HepG2 (cell line): ENCODE measurements at regions not wholly inside any gene's neighbourhood (a gene's known extent, or its start where the extent isn't known, plus 50 kb on each side); places are given as distances from the start of the nearest gene placed in this dataset.

Source experiments
- ATAC-seq: fragments of 200-7000 bp; cut with Tn5 transposase; 3 replicates; pipeline ENCODE4 v1.9.1; 2020; ENCODE audit warnings: mild to moderate bottlenecking, moderate library complexity
- BruUV-seq: library from RNA; stranded (reverse); fragments of 400-500 nt; replicated peaks from 2 replicates; lab custom pipeline; 2021; lab: Mats Ljungman, UMichigan
- CTCF ChIA-PET: fragments of 300-600 bp; formaldehyde crosslinking; extraction: SDS; loops from one replicate; lab custom pipeline; 2021; ENCODE audit warnings: low total read pairs, inconsistent platforms, low intra/inter-chr PET ratio; lab: Yijun Ruan, JAX
- POLR2A ChIA-PET: fragments of 350-600 bp; sonication (Branson Sonifier 250); formaldehyde crosslinking; loops from one replicate; lab custom pipeline; 2020; ENCODE audit warnings: antibody characterized with exemption, inconsistent platforms; lab: Yijun Ruan, JAX
- DNase-seq: peaks from one replicate; pipeline ENCODE4 v3.0.0-alpha.2; 2015; ENCODE audit warnings: low spot score
- FAIRE-seq: peaks from 3 replicates; lab custom pipeline; 2011; peaks lifted over from hg19 to GRCh38; lab: Jason Lieb, UNC
- H2AFZ ChIP-seq: one replicate; pipeline ENCODE4 v1.6.1; 2011; ENCODE audit warnings: low read length, inconsistent platforms
- H3K27ac ChIP-seq: fragments of 300-600 bp; 3 replicates; pipeline ENCODE4 v1.8.0; 2011; ENCODE audit warnings: mixed run types, mild to moderate bottlenecking, mixed read lengths, low read length, inconsistent platforms; ENCODE audit not compliant: insufficient read depth; ENCODE audit errors: extremely low read length
- H3K27me3 ChIP-seq, 2 experiments: fragments of 200-600 bp in 1 of 2; 2 replicates in 1 of 2; 3 replicates in 1 of 2; pipeline versions ENCODE4 v1.6.0 to v1.8.0; 2011; ENCODE audit warnings: low read length in 2 of 2, mild to moderate bottlenecking in 2 of 2, moderate library complexity in 2 of 2, inconsistent platforms in 1 of 2; ENCODE audit not compliant: insufficient read depth in 2 of 2, control insufficient read depth in 1 of 2
- H3K36me3 ChIP-seq, 2 experiments: fragments of 200-600 bp in 1 of 2; replicated peaks in 1 of 2; 2 replicates in 1 of 2; 3 replicates in 1 of 2; pipeline versions ENCODE4 v1.5.1 to v1.8.0; 2011; ENCODE audit warnings: low read length in 2 of 2, inconsistent platforms in 1 of 2; ENCODE audit not compliant: insufficient read depth in 2 of 2, control insufficient read depth in 1 of 2
- H3K4me1 ChIP-seq: 2 replicates; pipeline ENCODE4 v1.5.1; 2012; ENCODE audit warnings: low read length, inconsistent platforms; ENCODE audit not compliant: insufficient read depth
- H3K4me2 ChIP-seq: 2 replicates; pipeline ENCODE4 v1.6.0; 2011; ENCODE audit warnings: low read depth, low read length, inconsistent platforms
- H3K4me3 ChIP-seq, 3 experiments: fragments of 200-600 bp in 1 of 3; sonication (generic), shearing (Covaris generic) in 1 of 3; replicated peaks in 1 of 3; 2 replicates each; pipeline ENCODE4 v1.5.1; 2011 to 2016; ENCODE audit warnings: low read length in 3 of 3, inconsistent platforms in 2 of 3, low read depth in 2 of 3, mild to moderate bottlenecking in 2 of 3, control low read depth in 1 of 3, mixed read lengths in 1 of 3; ENCODE audit not compliant: insufficient read depth in 1 of 3
- H3K79me2 ChIP-seq: one replicate; pipeline ENCODE4 v1.6.1; 2011; ENCODE audit warnings: low read length, inconsistent platforms; ENCODE audit not compliant: insufficient read depth
- H3K9ac ChIP-seq: 2 replicates; pipeline ENCODE4 v1.6.0; 2011; ENCODE audit warnings: mild to moderate bottlenecking, low read depth, low read length, inconsistent platforms; ENCODE audit not compliant: insufficient read depth
- H3K9me3 ChIP-seq: 2 replicates; pipeline ENCODE4 v1.5.1; 2012; ENCODE audit warnings: mild to moderate bottlenecking, low read length
- H4K20me1 ChIP-seq: 2 replicates; pipeline ENCODE4 v1.6.0; 2011; ENCODE audit warnings: inconsistent platforms, mild to moderate bottlenecking, low read length, moderate library complexity; ENCODE audit not compliant: insufficient read depth
- ARID2 ChIP-seq: sonication (generic); formaldehyde crosslinking; IDR thresholded peaks from 2 replicates; pipeline ENCODE4 v1.8.1; 2022; ENCODE audit warnings: mild to moderate bottlenecking, missing genetic modification reagents, borderline replicate concordance
- ARID5B ChIP-seq: IDR thresholded peaks from 2 replicates; pipeline ENCODE4 v1.4.0; 2020; ENCODE audit warnings: mild to moderate bottlenecking, missing genetic modification reagents
- JUN ChIP-seq: sonication (generic); formaldehyde crosslinking; IDR thresholded peaks from 2 replicates; pipeline ENCODE4 v1.4.0; 2020; ENCODE audit warnings: mild to moderate bottlenecking, missing genetic modification reagents
- MIER3 ChIP-seq: IDR thresholded peaks from 2 replicates; pipeline ENCODE4 v1.6.1; 2016; ENCODE audit warnings: missing compliant biosample characterization, borderline replicate concordance
- NFAT5 ChIP-seq: sonication (generic); formaldehyde crosslinking; IDR thresholded peaks from 2 replicates; pipeline ENCODE4 v1.4.0; 2020; ENCODE audit warnings: missing genetic modification reagents
- SOX13 ChIP-seq, 3 experiments: fragments of 450-650 bp in 1 of 3; sonication (generic) in 1 of 3; formaldehyde crosslinking in 1 of 3; IDR thresholded peaks in 2 of 3; conservative IDR thresholded peaks in 1 of 3; 2 replicates each; pipeline versions ENCODE4 v1.5.0 to v1.6.1; 2016 to 2020; ENCODE audit warnings: antibody characterized with exemption in 1 of 3, mild to moderate bottlenecking in 1 of 3, missing compliant biosample characterization in 1 of 3, missing genetic modification reagents in 1 of 3, moderate library complexity in 1 of 3
- ZFP36L1 ChIP-seq: sonication (generic); formaldehyde crosslinking; IDR thresholded peaks from 2 replicates; pipeline ENCODE4 v1.8.0; 2022; ENCODE audit warnings: mild to moderate bottlenecking, missing genetic modification reagents, moderate library complexity
- ZNF10 ChIP-seq: sonication (generic); formaldehyde crosslinking; IDR thresholded peaks from 2 replicates; pipeline ENCODE4 v1.4.0; 2020; ENCODE audit warnings: mild to moderate bottlenecking, low read depth, missing genetic modification reagents, borderline replicate concordance
- ZNF276 ChIP-seq: sonication (generic); formaldehyde crosslinking; IDR thresholded peaks from 2 replicates; pipeline ENCODE4 v1.4.0; 2020; ENCODE audit warnings: mild to moderate bottlenecking, low read depth, missing genetic modification reagents
- WGBS: methylation state at CpG from one replicate; pipeline ENCODE4 v1.1.6; 2017; ENCODE audit warnings: low lambda C conversion rate; 5-methylcytosine and 5-hydroxymethylcytosine counted together
- in situ Hi-C: cut with HindIII; loops from 2 replicates; pipeline ENCODE4 v1.10.0; 2017; ENCODE audit warnings: low pct_unique_long_range_greater_than_20kb; ENCODE audit not compliant: extremely low pct_ligation_motif_present
- intact Hi-C: fragments of 100-400 bp; cut with micrococcal nuclease; formaldehyde crosslinking; loops from one replicate; pipeline ENCODE4 v1.10.0; 2022; ENCODE audit not compliant: unreplicated experiment

DNA sequence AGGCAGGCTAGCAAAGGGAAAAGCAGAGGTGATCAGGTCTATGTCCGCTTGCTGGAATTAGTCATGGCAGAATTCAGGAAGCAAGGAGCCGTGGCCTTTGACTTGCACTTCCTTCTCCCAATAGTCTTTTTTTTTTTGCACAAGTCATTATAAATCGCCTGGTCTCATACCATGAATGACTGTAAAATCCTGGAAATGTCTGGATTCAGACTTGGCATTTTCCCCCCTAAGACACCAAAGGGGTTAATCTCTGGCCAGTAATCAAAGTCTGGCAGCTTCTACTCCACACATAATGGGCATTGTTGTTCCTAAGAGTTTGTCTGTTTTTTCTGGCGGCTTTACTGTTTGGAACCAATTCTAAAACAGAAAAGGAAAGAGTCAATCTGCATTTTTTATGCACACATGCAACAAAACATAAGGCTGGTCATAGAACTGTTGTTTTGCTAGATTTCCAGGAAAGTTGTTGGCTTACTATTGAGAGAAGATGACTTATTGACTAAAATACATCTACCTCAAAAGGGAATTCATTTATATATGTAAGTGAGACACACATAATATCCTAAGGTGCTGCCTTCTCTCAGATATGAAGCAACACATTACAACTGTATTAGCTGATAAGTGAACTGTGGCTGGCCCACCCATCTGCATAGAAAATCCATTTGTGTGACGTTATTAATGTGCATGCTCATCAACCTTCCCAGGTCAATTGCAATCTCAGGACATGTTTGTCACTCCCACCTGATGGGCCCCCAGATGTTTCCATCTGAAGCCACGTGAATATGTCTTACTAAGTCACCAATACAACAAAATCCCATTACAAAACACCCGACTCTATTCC lies 157.3 kb downstream of the BTG1 start (continued):
- TF ChIP-seq ZNF276 = no peak

GRCh38 chr12:91986084-91986483 lies 159.6 kb downstream of the BTG1 start:
- Histone ChIP-seq H3K27ac (no peak overlapping the region), H2AFZ (no peak overlapping the region), H3K4me2 (no peak overlapping the region), H3K79me2 (no peaks in the 10 kb centered on the region), H3K36me3 (no peaks in the 10 kb centered on the region), H3K9me3 (no peaks in the 10 kb centered on the region), H3K4me3 (no peak overlapping the region), H4K20me1 (no peaks in the 10 kb centered on the region), H3K4me1 (no peaks in the 10 kb centered on the region), H3K27me3 (no peaks in the 10 kb centered on the region; a peak in 1 of 5 replicates), H3K9ac (no peak overlapping the region)
- POLR2A ChIA-PET = no interaction called here
- BruUV-seq = no TSS peak
- TF ChIP-seq ARID5B (CRISPR knock-in tag) (0 out of 2 replicates have a peak, but pooled peaks have one; percentile 12), SOX13 (IDR thresholded peaks at IDR 0.05) (no peak), SOX13 (CRISPR knock-in tag; conservative IDR thresholded peaks at IDR 0.05 in 1 of 2, IDR thresholded peaks at IDR 0.05 in 1 of 2) (peak in 1 of 2 experiments; percentile 41; a peak in 1 of 4 replicates), ZNF10 (CRISPR knock-in tag) (no peak), MIER3 (CRISPR knock-in tag) (no peak), NFAT5 (CRISPR knock-in tag) (no peak), JUN (CRISPR knock-in tag) (no peak), ARID2 (no peak), ZFP36L1 (CRISPR knock-in tag) (no peak)
- intact Hi-C loops = no loop called here
- ATAC-seq (peak; percentile 61; the same call in 2 of the 3 replicates), DNase-seq (peak; percentile 10), FAIRE-seq (no peak)
- 3% methylated on average over 2 of the region's 2 CpGs for WGBS
- CTCF ChIA-PET = no interaction called here
- in situ Hi-C loops = no loop called here
